ENCODE measurements at regions not wholly inside any gene's neighbourhood (a gene's known extent, or its start where the extent isn't known, plus 50 kb on each side); places are given as distances from the start of the nearest gene placed in this dataset.

DNA sequence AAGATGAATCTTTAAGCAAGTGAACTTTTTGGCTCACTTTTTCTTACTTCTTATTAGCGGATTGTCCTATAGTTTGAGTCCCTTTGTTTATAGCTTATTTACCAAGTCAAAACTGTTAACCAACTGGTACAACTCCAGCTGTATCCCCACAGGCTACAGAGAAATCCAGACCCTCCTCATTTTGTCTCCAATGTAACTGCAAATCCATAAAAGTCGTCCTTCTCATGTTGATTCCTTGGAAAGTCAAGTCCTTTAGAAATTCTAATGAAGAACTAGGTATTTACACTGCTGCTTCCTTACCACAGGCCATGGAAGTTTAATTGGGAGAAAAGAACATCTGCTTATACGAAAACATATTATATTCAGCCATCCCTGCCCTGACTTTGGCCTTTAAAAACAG, 729.1 kb upstream of the NRSN1 start:
- TF ChIP-seq POLR2AphosphoS5 (IDR thresholded peaks at IDR 0.05; ENCODE audit: borderline replicate concordance, low read depth, low read length): no peak
- no peak for DNase-seq (ENCODE audit: low read depth, low spot score)
- Histone ChIP-seq H3K9ac (ENCODE audit: insufficient read length) (no peak overlapping the region), H3K4me3 (no peak overlapping the region), H3K9me3 (ENCODE audit: low read depth, low read length) (no peaks in the 10 kb centered on the region), H3K36me3 (ENCODE audit: insufficient read depth, low read length) (no peaks in the 10 kb centered on the region), H3K27ac (no peak overlapping the region)

GRCh38 chr6:23403460-23403859, 722.6 kb upstream of the NRSN1 start:
- DNase-seq (ENCODE audit: low read depth, low spot score): no peak
- Histone ChIP-seq H3K4me3 (no peak overlapping the region), H3K36me3 (ENCODE audit: insufficient read depth, low read length) (no peaks in the 10 kb centered on the region), H3K9ac (ENCODE audit: insufficient read length) (no peak overlapping the region), H3K27ac (no peak overlapping the region), H3K9me3 (ENCODE audit: low read depth, low read length) (no peaks in the 10 kb centered on the region)
- TF ChIP-seq FOXP2 (optimal IDR thresholded peaks at IDR 0.05; ENCODE audit: control extremely low read depth, extremely low read length, insufficient read depth) (no peak), POLR2AphosphoS5 (IDR thresholded peaks at IDR 0.05; ENCODE audit: borderline replicate concordance, low read depth, low read length) (no peak), EZH2 (IDR thresholded peaks at IDR 0.05) (no peak)

- no peak for DNase-seq (ENCODE audit: low read depth, low spot score)
- Histone ChIP-seq H3K9me3 (ENCODE audit: low read depth, low read length) (no peaks in the 10 kb centered on the region), H3K27ac (no peak overlapping the region), H3K9ac (ENCODE audit: insufficient read length) (no peak overlapping the region), H3K36me3 (ENCODE audit: insufficient read depth, low read length) (no peaks in the 10 kb centered on the region), H3K4me3 (no peak overlapping the region)
- no peak for TF ChIP-seq FOXP2 (optimal IDR thresholded peaks at IDR 0.05; ENCODE audit: control extremely low read depth, extremely low read length, insufficient read depth)
- TF ChIP-seq EZH2 (IDR thresholded peaks at IDR 0.05): no peak
- TF ChIP-seq POLR2AphosphoS5 (IDR thresholded peaks at IDR 0.05; ENCODE audit: borderline replicate concordance, low read depth, low read length): no peak
These were observed 716.5 kb upstream of the NRSN1 start for GRCh38 chr6:23409531-23409930.

GRCh38 chr6:23410439-23410838, 715.6 kb upstream of the NRSN1 start:
- H3K4me3 ChIP-seq: no peak overlapping the region
- H3K36me3 ChIP-seq (ENCODE audit: insufficient read depth, low read length): no peaks in the 10 kb centered on the region
- no peaks in the 10 kb centered on the region for H3K9me3 ChIP-seq (ENCODE audit: low read depth, low read length)
- H3K9ac ChIP-seq (ENCODE audit: insufficient read length): no peak overlapping the region
- no peak for DNase-seq (ENCODE audit: low read depth, low spot score)
- TF ChIP-seq POLR2AphosphoS5 (IDR thresholded peaks at IDR 0.05; ENCODE audit: borderline replicate concordance, low read depth, low read length) (no peak), EZH2 (IDR thresholded peaks at IDR 0.05) (no peak), FOXP2 (optimal IDR thresholded peaks at IDR 0.05; ENCODE audit: control extremely low read depth, extremely low read length, insufficient read depth) (no peak)
- no peak overlapping the region for H3K27ac ChIP-seq

- no peak for TF ChIP-seq FOXP2 (optimal IDR thresholded peaks at IDR 0.05; ENCODE audit: control extremely low read depth, extremely low read length, insufficient read depth)
- no peak for TF ChIP-seq POLR2AphosphoS5 (IDR thresholded peaks at IDR 0.05; ENCODE audit: borderline replicate concordance, low read depth, low read length)
- no peak for TF ChIP-seq EZH2 (IDR thresholded peaks at IDR 0.05)
- H3K27ac ChIP-seq: no peak overlapping the region
These were observed 713.2 kb upstream of the NRSN1 start for GRCh38 chr6:23412770-23413169.

GRCh38 chr6:23413327-23414050, 712.5 kb upstream of the NRSN1 start:
- H3K9me3 ChIP-seq (ENCODE audit: low read depth, low read length): no peaks in the 10 kb centered on the region
- H3K9ac ChIP-seq (ENCODE audit: insufficient read length): no peak overlapping the region
- H3K36me3 ChIP-seq (ENCODE audit: insufficient read depth, low read length): no peaks in the 10 kb centered on the region
- no peak overlapping the region for H3K27ac ChIP-seq
- DNase-seq (ENCODE audit: low read depth, low spot score): no peak
- H3K4me3 ChIP-seq: no peak overlapping the region
- TF ChIP-seq EZH2 (IDR thresholded peaks at IDR 0.05): no peak
- TF ChIP-seq FOXP2 (optimal IDR thresholded peaks at IDR 0.05; ENCODE audit: control extremely low read depth, extremely low read length, insufficient read depth): no peak
- no peak for TF ChIP-seq POLR2AphosphoS5 (IDR thresholded peaks at IDR 0.05; ENCODE audit: borderline replicate concordance, low read depth, low read length)

More at GRCh38 chr6:23412770-23413169, 713.2 kb upstream of the NRSN1 start:
- Histone ChIP-seq H3K9me3 (ENCODE audit: low read depth, low read length) (no peaks in the 10 kb centered on the region), H3K36me3 (ENCODE audit: insufficient read depth, low read length) (no peaks in the 10 kb centered on the region), H3K9ac (ENCODE audit: insufficient read length) (no peak overlapping the region), H3K4me3 (no peak overlapping the region)
- no peak for DNase-seq (ENCODE audit: low read depth, low spot score)

DNA sequence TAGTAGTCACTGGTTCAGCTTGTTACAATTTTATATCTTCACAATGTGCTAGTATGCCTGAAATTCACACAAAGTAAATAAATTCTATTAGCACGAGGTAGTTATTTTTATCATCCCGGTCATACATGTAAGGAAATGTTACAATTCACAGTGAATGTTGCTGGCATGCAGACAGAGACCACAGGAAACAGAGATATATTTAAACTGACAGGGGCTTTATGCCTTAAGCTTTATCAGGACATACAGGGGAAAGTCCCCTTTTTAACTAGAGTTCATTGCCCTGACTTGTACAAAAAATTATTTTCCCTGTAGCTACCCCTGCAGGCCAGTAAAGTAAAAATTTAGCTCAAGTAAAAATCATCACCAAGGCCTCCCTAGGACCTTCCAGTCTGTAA, 712.0 kb upstream of the NRSN1 start:
- Histone ChIP-seq H3K9me3 (ENCODE audit: low read depth, low read length) (no peaks in the 10 kb centered on the region), H3K9ac (ENCODE audit: insufficient read length) (no peak overlapping the region), H3K27ac (no peak overlapping the region), H3K36me3 (ENCODE audit: insufficient read depth, low read length) (no peaks in the 10 kb centered on the region), H3K4me3 (no peak overlapping the region)
- DNase-seq (ENCODE audit: low read depth, low spot score): peak; percentile 50
- no peak for TF ChIP-seq FOXP2 (optimal IDR thresholded peaks at IDR 0.05; ENCODE audit: control extremely low read depth, extremely low read length, insufficient read depth)
- no peak for TF ChIP-seq POLR2AphosphoS5 (IDR thresholded peaks at IDR 0.05; ENCODE audit: borderline replicate concordance, low read depth, low read length)
- no peak for TF ChIP-seq EZH2 (IDR thresholded peaks at IDR 0.05)

- no peak for DNase-seq (ENCODE audit: low read depth, low spot score)
- no peak overlapping the region for H3K27ac ChIP-seq
- no peaks in the 10 kb centered on the region for H3K9me3 ChIP-seq (ENCODE audit: low read depth, low read length)
- H3K4me3 ChIP-seq: no peak overlapping the region
- no peak overlapping the region for H3K9ac ChIP-seq (ENCODE audit: insufficient read length)
- TF ChIP-seq FOXP2 (optimal IDR thresholded peaks at IDR 0.05; ENCODE audit: control extremely low read depth, extremely low read length, insufficient read depth) (no peak), EZH2 (IDR thresholded peaks at IDR 0.05) (no peak)
- no peaks in the 10 kb centered on the region for H3K36me3 ChIP-seq (ENCODE audit: insufficient read depth, low read length)
These were observed 711.1 kb upstream of the NRSN1 start for GRCh38 chr6:23414922-23415321.

GRCh38 chr6:23415819-23416427, 710.1 kb upstream of the NRSN1 start:
- no peak for DNase-seq (ENCODE audit: low read depth, low spot score)

More at GRCh38 chr6:23415819-23416427, 710.1 kb upstream of the NRSN1 start:
- H3K36me3 ChIP-seq (ENCODE audit: insufficient read depth, low read length): no peaks in the 10 kb centered on the region
- H3K27ac ChIP-seq: no peak overlapping the region
- no peak overlapping the region for H3K4me3 ChIP-seq
- TF ChIP-seq FOXP2 (optimal IDR thresholded peaks at IDR 0.05; ENCODE audit: control extremely low read depth, extremely low read length, insufficient read depth): no peak
- TF ChIP-seq POLR2AphosphoS5 (IDR thresholded peaks at IDR 0.05; ENCODE audit: borderline replicate concordance, low read depth, low read length): no peak
- no peak for TF ChIP-seq EZH2 (IDR thresholded peaks at IDR 0.05)
- no peaks in the 10 kb centered on the region for H3K9me3 ChIP-seq (ENCODE audit: low read depth, low read length)
- no peak overlapping the region for H3K9ac ChIP-seq (ENCODE audit: insufficient read length)
